Activated naive CD4-positive, alpha-beta T cell treated with anti-CD3 and anti-CD28 coated beads, Interleukin-2, amount 10 ng/mL, durations not matched to agents 7 days and 5 days (primary cell): ENCODE measurements at regions not wholly inside any gene's neighbourhood (a gene's known extent, or its start where the extent isn't known, plus 50 kb on each side); places are given as distances from the start of the nearest gene placed in this dataset.

Experiments
- CTCF ChIA-PET: fragments of 350-600 bp; sonication (Branson Sonifier 250); formaldehyde crosslinking; loops from one replicate; lab custom pipeline; 2021; ENCODE audit warnings: antibody characterized with exemption; lab: Charles Lee
- DNase-seq: peaks from one replicate; pipeline ENCODE4 v3.0.0-alpha.2; 2020
- H3K27ac Mint-ChIP-seq: one replicate; pipeline ENCODE4 v1.8.0; 2021; ENCODE audit warnings: mild to moderate bottlenecking, moderate library complexity, mixed read lengths
- H3K27me3 Mint-ChIP-seq: one replicate; pipeline ENCODE4 v1.8.0; 2021; ENCODE audit warnings: mild to moderate bottlenecking, mixed read lengths
- H3K36me3 Mint-ChIP-seq: one replicate; pipeline ENCODE4 v1.8.0; 2021; ENCODE audit warnings: mixed read lengths
- H3K4me1 Mint-ChIP-seq: one replicate; pipeline ENCODE4 v1.8.0; 2021; ENCODE audit warnings: mixed read lengths
- H3K4me3 Mint-ChIP-seq: one replicate; pipeline ENCODE4 v1.8.0; 2021; ENCODE audit warnings: mild to moderate bottlenecking, moderate library complexity, mixed read lengths
- H3K9me3 Mint-ChIP-seq: one replicate; pipeline ENCODE4 v1.8.0; 2021; ENCODE audit warnings: mixed read lengths

GRCh38 chr3:132829101-132829500 lies 106.9 kb upstream of the NPHP3 start:
- Mint-ChIP-seq H3K36me3 (no peaks in the 10 kb centered on the region), H3K27ac (no peak overlapping the region), H3K9me3 (no peaks in the 10 kb centered on the region), H3K27me3 (no peaks in the 10 kb centered on the region), H3K4me3 (no peak overlapping the region), H3K4me1 (no peaks in the 10 kb centered on the region)
- CTCF ChIA-PET = no interaction called here
- no peak for DNase-seq

- no peaks in the 10 kb centered on the region for H3K9me3 Mint-ChIP-seq
- CTCF ChIA-PET = no interaction called here
- no peak overlapping the region for H3K4me3 Mint-ChIP-seq
- DNase-seq = no peak
- no peaks in the 10 kb centered on the region for H3K4me1 Mint-ChIP-seq
- no peak overlapping the region for H3K27ac Mint-ChIP-seq
- H3K27me3 Mint-ChIP-seq = no peaks in the 10 kb centered on the region
- no peaks in the 10 kb centered on the region for H3K36me3 Mint-ChIP-seq
Observed at GRCh38 chr3:132822837-132823236, 100.6 kb upstream of the NPHP3 start.

GRCh38 chr3:132822266-132822665 lies 100.1 kb upstream of the NPHP3 start:
- Mint-ChIP-seq H3K27me3 (no peaks in the 10 kb centered on the region), H3K27ac (no peak overlapping the region)

GRCh38 chr3:132821314-132821713 lies 99.1 kb upstream of the NPHP3 start:
- Mint-ChIP-seq H3K36me3 (no peaks in the 10 kb centered on the region), H3K4me1 (no peaks in the 10 kb centered on the region), H3K27me3 (no peaks in the 10 kb centered on the region), H3K9me3 (no peaks in the 10 kb centered on the region), H3K27ac (no peak overlapping the region), H3K4me3 (no peak overlapping the region)
- CTCF ChIA-PET = no interaction called here
- no peak for DNase-seq

More at GRCh38 chr3:132822266-132822665, 100.1 kb upstream of the NPHP3 start:
- no peak for DNase-seq
- Mint-ChIP-seq H3K4me3 (no peak overlapping the region), H3K4me1 (no peaks in the 10 kb centered on the region), H3K9me3 (no peaks in the 10 kb centered on the region), H3K36me3 (no peaks in the 10 kb centered on the region)
- CTCF ChIA-PET = no interaction called here

GRCh38 chr3:132818251-132818650 lies 96.0 kb upstream of the NPHP3 start:
- Mint-ChIP-seq H3K36me3 (no peaks in the 10 kb centered on the region), H3K4me1 (no peaks in the 10 kb centered on the region), H3K27ac (no peak overlapping the region), H3K27me3 (no peaks in the 10 kb centered on the region), H3K9me3 (no peaks in the 10 kb centered on the region), H3K4me3 (no peak overlapping the region)
- CTCF ChIA-PET = no interaction called here
- no peak for DNase-seq

GRCh38 chr3:132817646-132818177 lies 95.5 kb upstream of the NPHP3 start:
- CTCF ChIA-PET = no interaction called here
- DNase-seq = no peak
- Mint-ChIP-seq H3K27ac (no peak overlapping the region), H3K4me1 (no peaks in the 10 kb centered on the region), H3K36me3 (no peaks in the 10 kb centered on the region), H3K9me3 (no peaks in the 10 kb centered on the region), H3K27me3 (no peaks in the 10 kb centered on the region), H3K4me3 (no peak overlapping the region)

- no peaks in the 10 kb centered on the region for H3K36me3 Mint-ChIP-seq
- no peak for DNase-seq
- H3K27ac Mint-ChIP-seq = no peak overlapping the region
- no peak overlapping the region for H3K4me3 Mint-ChIP-seq
- no peaks in the 10 kb centered on the region for H3K9me3 Mint-ChIP-seq
- no peaks in the 10 kb centered on the region for H3K27me3 Mint-ChIP-seq
- no peaks in the 10 kb centered on the region for H3K4me1 Mint-ChIP-seq
- CTCF ChIA-PET = no interaction called here
Observed at GRCh38 chr3:132805071-132805470, 82.9 kb upstream of the NPHP3 start.

- Mint-ChIP-seq H3K4me3 (no peak overlapping the region), H3K36me3 (no peaks in the 10 kb centered on the region), H3K27me3 (peaks cover 3% of the 10 kb centered on the region), H3K9me3 (no peaks in the 10 kb centered on the region), H3K4me1 (no peaks in the 10 kb centered on the region), H3K27ac (no peak overlapping the region)
- CTCF ChIA-PET = no interaction called here
- DNase-seq = no peak
Observed at GRCh38 chr3:132804498-132804897, 82.3 kb upstream of the NPHP3 start.

GRCh38 chr3:132803889-132804288 lies 81.7 kb upstream of the NPHP3 start:
- no peak for DNase-seq
- H3K9me3 Mint-ChIP-seq = no peaks in the 10 kb centered on the region
- no peak overlapping the region for H3K27ac Mint-ChIP-seq
- no peaks in the 10 kb centered on the region for H3K36me3 Mint-ChIP-seq
- H3K27me3 Mint-ChIP-seq = peaks cover 4% of the 10 kb centered on the region
- no peaks in the 10 kb centered on the region for H3K4me1 Mint-ChIP-seq
- CTCF ChIA-PET = no interaction called here
- no peak overlapping the region for H3K4me3 Mint-ChIP-seq

GRCh38 chr3:132800958-132801357 lies 78.7 kb upstream of the NPHP3 start:
- Mint-ChIP-seq H3K27ac (no peak overlapping the region), H3K4me3 (no peak overlapping the region), H3K36me3 (no peaks in the 10 kb centered on the region), H3K27me3 (peaks cover 4% of the 10 kb centered on the region), H3K9me3 (no peaks in the 10 kb centered on the region), H3K4me1 (no peaks in the 10 kb centered on the region)
- CTCF ChIA-PET = no interaction called here
- no peak for DNase-seq

GRCh38 chr3:132790806-132791205 lies 68.6 kb upstream of the NPHP3 start:
- Mint-ChIP-seq H3K4me3 (no peak overlapping the region), H3K36me3 (no peaks in the 10 kb centered on the region), H3K27ac (no peak overlapping the region), H3K4me1 (no peaks in the 10 kb centered on the region), H3K9me3 (no peaks in the 10 kb centered on the region), H3K27me3 (peaks cover 5% of the 10 kb centered on the region)
- CTCF ChIA-PET = no interaction called here
- no peak for DNase-seq

- no peak overlapping the region for H3K27ac Mint-ChIP-seq
- CTCF ChIA-PET = no interaction called here
- no peaks in the 10 kb centered on the region for H3K9me3 Mint-ChIP-seq
- H3K4me1 Mint-ChIP-seq = no peaks in the 10 kb centered on the region
- H3K27me3 Mint-ChIP-seq = peaks cover 5% of the 10 kb centered on the region
- no peak overlapping the region for H3K4me3 Mint-ChIP-seq
- H3K36me3 Mint-ChIP-seq = no peaks in the 10 kb centered on the region
- no peak for DNase-seq
Observed at GRCh38 chr3:132789959-132790358, 67.8 kb upstream of the NPHP3 start.

GRCh38 chr3:132788301-132788671 lies 66.1 kb upstream of the NPHP3 start:
- Mint-ChIP-seq H3K4me3 (no peak overlapping the region), H3K27ac (no peak overlapping the region), H3K4me1 (no peaks in the 10 kb centered on the region), H3K36me3 (no peaks in the 10 kb centered on the region), H3K9me3 (no peaks in the 10 kb centered on the region), H3K27me3 (peaks cover 5% of the 10 kb centered on the region)
- CTCF ChIA-PET = no interaction called here
- DNase-seq = no peak

- Mint-ChIP-seq H3K27ac (no peak overlapping the region), H3K4me1 (no peaks in the 10 kb centered on the region), H3K27me3 (peaks cover 5% of the 10 kb centered on the region), H3K36me3 (no peaks in the 10 kb centered on the region), H3K9me3 (no peaks in the 10 kb centered on the region), H3K4me3 (no peak overlapping the region)
- no peak for DNase-seq
- CTCF ChIA-PET = no interaction called here
Observed at GRCh38 chr3:132787616-132788300, 65.5 kb upstream of the NPHP3 start.

GRCh38 chr3:132786890-132787289 lies 64.7 kb upstream of the NPHP3 start:
- Mint-ChIP-seq H3K36me3 (no peaks in the 10 kb centered on the region), H3K27me3 (peaks cover 5% of the 10 kb centered on the region), H3K4me1 (no peaks in the 10 kb centered on the region), H3K9me3 (no peaks in the 10 kb centered on the region), H3K27ac (no peak overlapping the region), H3K4me3 (no peak overlapping the region)
- DNase-seq = no peak
- CTCF ChIA-PET = interaction anchor here (0.6 kb wide), 1 partner anchor 1906 kb away, joined by 4 read pairs; no protein-coding TSS in a partner anchor
